Right lobe of liver (tissue), 4 donors: ENCODE measurements at regions not wholly inside any gene's neighbourhood (a gene's known extent, or its start where the extent isn't known, plus 50 kb on each side); places are given as distances from the start of the nearest gene placed in this dataset.

ENCODE experiments used
- CTCF ChIP-seq, 4 donors: fragments of 200-600 bp in 3 of 4; fragments of 450-650 bp in 1 of 4; IDR thresholded peaks; one replicate each; pipeline versions ENCODE4 v1.5.1 to v1.8.0; 2016 to 2022; ENCODE audit warnings: antibody characterized with exemption in 4 of 4, mild to moderate bottlenecking in 2 of 4
- POLR2A ChIP-seq: fragments of 450-650 bp; IDR thresholded peaks from one replicate; pipeline ENCODE4 v1.6.1; 2017; ENCODE audit warnings: antibody characterized with exemption, mild to moderate bottlenecking
- donor health status: DM: no; HTN: no; CAD: no.
- donor health status: DM: no; HTN: no; CAD: no.
- donor health status: DM: no; HTN: yes; CAD: no.

GRCh38 chr9:73061146-73061545 is 90.5 kb upstream of the ANXA1 start:
- TF ChIP-seq CTCF (IDR thresholded peaks at IDR 0.05) (no peak), POLR2A (no peak)
